Breast epithelium (tissue), 3 donors: ENCODE measurements at regions not wholly inside any gene's neighbourhood (a gene's known extent, or its start where the extent isn't known, plus 50 kb on each side); places are given as distances from the start of the nearest gene placed in this dataset.

ENCODE experiments used
- CTCF ChIP-seq, 3 donors: fragments of 450-650 bp; IDR thresholded peaks; one replicate each; pipeline ENCODE4 v1.5.1; 2016 to 2017; ENCODE audit warnings: antibody characterized with exemption in 3 of 3, mild to moderate bottlenecking in 3 of 3, moderate library complexity in 3 of 3
- POLR2A ChIP-seq: fragments of 450-650 bp; IDR thresholded peaks from one replicate; pipeline ENCODE4 v1.6.1; 2016; ENCODE audit warnings: antibody characterized with exemption, mild to moderate bottlenecking, moderate library complexity

DNA sequence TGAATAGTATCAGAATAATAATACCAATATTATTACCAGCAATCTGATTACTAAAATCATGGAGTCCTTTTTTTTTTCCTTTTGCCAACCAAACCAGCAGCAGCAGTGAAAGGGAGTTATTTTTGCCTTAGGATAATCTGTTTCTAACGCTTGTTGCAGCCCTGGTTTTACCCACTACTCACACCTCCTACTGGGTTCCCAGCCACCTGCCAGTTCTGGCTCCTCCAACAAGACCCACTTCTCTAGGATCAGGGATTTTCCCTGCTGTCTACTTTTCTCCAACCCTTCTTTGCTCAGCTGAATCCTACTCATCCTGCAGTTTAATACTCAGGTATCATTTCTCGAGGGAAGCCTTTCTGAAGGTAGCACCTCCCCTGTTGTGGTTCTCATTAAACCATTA, 96.8 kb upstream of the BCAR3 start:
- TF ChIP-seq CTCF (IDR thresholded peaks at IDR 0.05) (no peak), POLR2A (no peak)
